ENCODE measurements at regions not wholly inside any gene's neighbourhood (a gene's known extent, or its start where the extent isn't known, plus 50 kb on each side); places are given as distances from the start of the nearest gene placed in this dataset.

GRCh38 chr7:155216475-155217272 lies 81.0 kb upstream of the INSIG1 start:
- peaks cover 7 to 8% of the 10 kb centered on the region in 2 donors for H3K27me3 ChIP-seq (ENCODE audit: control insufficient read depth in 2 of 2, insufficient read depth in 2 of 2, low read length in 2 of 2)
- H3K9me3 ChIP-seq (ENCODE audit: control insufficient read depth in 2 of 2, low read length in 2 of 2), result no peaks in the 10 kb centered on the region
- no peak overlapping the region for H3K4me3 ChIP-seq (ENCODE audit: low read length in 2 of 2)
- H3K36me3 ChIP-seq (ENCODE audit: control insufficient read depth in 2 of 2, insufficient read depth in 2 of 2, low read length in 2 of 2), result no peaks in the 10 kb centered on the region
- no peak overlapping the region for H3K9ac ChIP-seq (ENCODE audit: low read depth in 1 of 2, low read length in 2 of 2)
- H3K4me1 ChIP-seq (ENCODE audit: control insufficient read depth in 2 of 2, insufficient read depth in 2 of 2, low read length in 2 of 2), result peaks cover 0 to 8% of the 10 kb centered on the region in 2 donors
- no peak overlapping the region for H3K27ac ChIP-seq (ENCODE audit: low read depth in 2 of 2, low read length in 2 of 2)

GRCh38 chr7:155217634-155218033 lies 80.0 kb upstream of the INSIG1 start:
- H3K4me1 ChIP-seq (ENCODE audit: control insufficient read depth in 2 of 2, insufficient read depth in 2 of 2, low read length in 2 of 2), result peaks cover 0 to 8% of the 10 kb centered on the region in 2 donors
- H3K9ac ChIP-seq (ENCODE audit: low read depth in 1 of 2, low read length in 2 of 2), result no peak overlapping the region
- H3K9me3 ChIP-seq (ENCODE audit: control insufficient read depth in 2 of 2, low read length in 2 of 2), result no peaks in the 10 kb centered on the region
- H3K27ac ChIP-seq (ENCODE audit: low read depth in 2 of 2, low read length in 2 of 2), result no peak overlapping the region
- no peaks in the 10 kb centered on the region for H3K36me3 ChIP-seq (ENCODE audit: control insufficient read depth in 2 of 2, insufficient read depth in 2 of 2, low read length in 2 of 2)
- peaks cover 7 to 8% of the 10 kb centered on the region in 2 donors for H3K27me3 ChIP-seq (ENCODE audit: control insufficient read depth in 2 of 2, insufficient read depth in 2 of 2, low read length in 2 of 2)
- H3K4me3 ChIP-seq (ENCODE audit: low read length in 2 of 2), result no peak overlapping the region

- Histone ChIP-seq H3K27ac (ENCODE audit: low read depth in 2 of 2, low read length in 2 of 2) (no peak overlapping the region), H3K27me3 (ENCODE audit: control insufficient read depth in 2 of 2, insufficient read depth in 2 of 2, low read length in 2 of 2) (peaks cover 7 to 8% of the 10 kb centered on the region in 2 donors), H3K9ac (ENCODE audit: low read depth in 1 of 2, low read length in 2 of 2) (no peak overlapping the region)
Measured at GRCh38 chr7:155218276-155219153, 79.2 kb upstream of the INSIG1 start.

GRCh38 chr7:155219154-155219531 lies 78.5 kb upstream of the INSIG1 start:
- Histone ChIP-seq H3K4me3 (ENCODE audit: low read length in 2 of 2) (no peak overlapping the region), H3K9ac (ENCODE audit: low read depth in 1 of 2, low read length in 2 of 2) (no peak overlapping the region), H3K36me3 (ENCODE audit: control insufficient read depth in 2 of 2, insufficient read depth in 2 of 2, low read length in 2 of 2) (no peaks in the 10 kb centered on the region), H3K9me3 (ENCODE audit: control insufficient read depth in 2 of 2, low read length in 2 of 2) (no peaks in the 10 kb centered on the region), H3K4me1 (ENCODE audit: control insufficient read depth in 2 of 2, insufficient read depth in 2 of 2, low read length in 2 of 2) (peaks cover 0 to 8% of the 10 kb centered on the region in 2 donors), H3K27ac (ENCODE audit: low read depth in 2 of 2, low read length in 2 of 2) (no peak overlapping the region), H3K27me3 (ENCODE audit: control insufficient read depth in 2 of 2, insufficient read depth in 2 of 2, low read length in 2 of 2) (peaks cover 6 to 7% of the 10 kb centered on the region in 2 donors)

More at GRCh38 chr7:155218276-155219153, 79.2 kb upstream of the INSIG1 start:
- Histone ChIP-seq H3K4me1 (ENCODE audit: control insufficient read depth in 2 of 2, insufficient read depth in 2 of 2, low read length in 2 of 2) (peaks cover 0 to 8% of the 10 kb centered on the region in 2 donors), H3K4me3 (ENCODE audit: low read length in 2 of 2) (no peak overlapping the region), H3K9me3 (ENCODE audit: control insufficient read depth in 2 of 2, low read length in 2 of 2) (no peaks in the 10 kb centered on the region), H3K36me3 (ENCODE audit: control insufficient read depth in 2 of 2, insufficient read depth in 2 of 2, low read length in 2 of 2) (no peaks in the 10 kb centered on the region)

- Histone ChIP-seq H3K27me3 (ENCODE audit: control insufficient read depth in 2 of 2, insufficient read depth in 2 of 2, low read length in 2 of 2) (peaks cover 3 to 4% of the 10 kb centered on the region in 2 donors), H3K9me3 (ENCODE audit: control insufficient read depth in 2 of 2, low read length in 2 of 2) (no peaks in the 10 kb centered on the region), H3K27ac (ENCODE audit: low read depth in 2 of 2, low read length in 2 of 2) (no peak overlapping the region), H3K4me1 (ENCODE audit: control insufficient read depth in 2 of 2, insufficient read depth in 2 of 2, low read length in 2 of 2) (no peaks in the 10 kb centered on the region), H3K36me3 (ENCODE audit: control insufficient read depth in 2 of 2, insufficient read depth in 2 of 2, low read length in 2 of 2) (no peaks in the 10 kb centered on the region), H3K4me3 (ENCODE audit: low read length in 2 of 2) (no peak overlapping the region), H3K9ac (ENCODE audit: low read depth in 1 of 2, low read length in 2 of 2) (no peak overlapping the region)
Measured at GRCh38 chr7:155219947-155220769, 77.5 kb upstream of the INSIG1 start.

GRCh38 chr7:155220903-155221302 lies 76.8 kb upstream of the INSIG1 start:
- H3K9me3 ChIP-seq (ENCODE audit: control insufficient read depth in 2 of 2, low read length in 2 of 2), result no peaks in the 10 kb centered on the region
- no peak overlapping the region for H3K4me3 ChIP-seq (ENCODE audit: low read length in 2 of 2)
- H3K27ac ChIP-seq (ENCODE audit: low read depth in 2 of 2, low read length in 2 of 2), result no peak overlapping the region
- no peaks in the 10 kb centered on the region for H3K36me3 ChIP-seq (ENCODE audit: control insufficient read depth in 2 of 2, insufficient read depth in 2 of 2, low read length in 2 of 2)
- peaks cover 3% of the 10 kb centered on the region in 2 donors for H3K27me3 ChIP-seq (ENCODE audit: control insufficient read depth in 2 of 2, insufficient read depth in 2 of 2, low read length in 2 of 2)
- H3K4me1 ChIP-seq (ENCODE audit: control insufficient read depth in 2 of 2, insufficient read depth in 2 of 2, low read length in 2 of 2), result no peaks in the 10 kb centered on the region
- H3K9ac ChIP-seq (ENCODE audit: low read depth in 1 of 2, low read length in 2 of 2), result no peak overlapping the region

GRCh38 chr7:155221547-155221946 lies 76.1 kb upstream of the INSIG1 start:
- Histone ChIP-seq H3K9ac (ENCODE audit: low read depth in 1 of 2, low read length in 2 of 2) (no peak overlapping the region), H3K4me3 (ENCODE audit: low read length in 2 of 2) (no peak overlapping the region), H3K27me3 (ENCODE audit: control insufficient read depth in 2 of 2, insufficient read depth in 2 of 2, low read length in 2 of 2) (peaks cover 0 to 3% of the 10 kb centered on the region in 2 donors), H3K9me3 (ENCODE audit: control insufficient read depth in 2 of 2, low read length in 2 of 2) (no peaks in the 10 kb centered on the region), H3K36me3 (ENCODE audit: control insufficient read depth in 2 of 2, insufficient read depth in 2 of 2, low read length in 2 of 2) (no peaks in the 10 kb centered on the region), H3K27ac (ENCODE audit: low read depth in 2 of 2, low read length in 2 of 2) (no peak overlapping the region), H3K4me1 (ENCODE audit: control insufficient read depth in 2 of 2, insufficient read depth in 2 of 2, low read length in 2 of 2) (no peaks in the 10 kb centered on the region)

- no peak overlapping the region for H3K9ac ChIP-seq (ENCODE audit: low read depth in 1 of 2, low read length in 2 of 2)
- H3K4me1 ChIP-seq (ENCODE audit: control insufficient read depth in 2 of 2, insufficient read depth in 2 of 2, low read length in 2 of 2), result no peaks in the 10 kb centered on the region
- H3K36me3 ChIP-seq (ENCODE audit: control insufficient read depth in 2 of 2, insufficient read depth in 2 of 2, low read length in 2 of 2), result no peaks in the 10 kb centered on the region
- H3K27me3 ChIP-seq (ENCODE audit: control insufficient read depth in 2 of 2, insufficient read depth in 2 of 2, low read length in 2 of 2), result peaks cover 0 to 3% of the 10 kb centered on the region in 2 donors
- no peak overlapping the region for H3K27ac ChIP-seq (ENCODE audit: low read depth in 2 of 2, low read length in 2 of 2)
- no peak overlapping the region for H3K4me3 ChIP-seq (ENCODE audit: low read length in 2 of 2)
- H3K9me3 ChIP-seq (ENCODE audit: control insufficient read depth in 2 of 2, low read length in 2 of 2), result no peaks in the 10 kb centered on the region
Measured at GRCh38 chr7:155222061-155222460, 75.6 kb upstream of the INSIG1 start.

GRCh38 chr7:155222573-155222972 lies 75.1 kb upstream of the INSIG1 start:
- Histone ChIP-seq H3K36me3 (ENCODE audit: control insufficient read depth in 2 of 2, insufficient read depth in 2 of 2, low read length in 2 of 2) (no peaks in the 10 kb centered on the region), H3K4me3 (ENCODE audit: low read length in 2 of 2) (no peak overlapping the region), H3K9ac (ENCODE audit: low read depth in 1 of 2, low read length in 2 of 2) (no peak overlapping the region), H3K9me3 (ENCODE audit: control insufficient read depth in 2 of 2, low read length in 2 of 2) (no peaks in the 10 kb centered on the region), H3K27me3 (ENCODE audit: control insufficient read depth in 2 of 2, insufficient read depth in 2 of 2, low read length in 2 of 2) (no peaks in the 10 kb centered on the region), H3K4me1 (ENCODE audit: control insufficient read depth in 2 of 2, insufficient read depth in 2 of 2, low read length in 2 of 2) (no peaks in the 10 kb centered on the region), H3K27ac (ENCODE audit: low read depth in 2 of 2, low read length in 2 of 2) (no peak overlapping the region)
